Uterus (tissue), 2 donors: ENCODE measurements at regions not wholly inside any gene's neighbourhood (a gene's known extent, or its start where the extent isn't known, plus 50 kb on each side); places are given as distances from the start of the nearest gene placed in this dataset.

Source experiments
- CTCF ChIP-seq, 4 experiments: fragments of 200-600 bp in 2 of 4; fragments of 450-650 bp in 2 of 4; sonication (generic) in 2 of 4; IDR thresholded peaks; one replicate each; pipeline ENCODE4 v1.5.1; 2016 to 2019; ENCODE audit warnings: antibody characterized with exemption in 4 of 4, mild to moderate bottlenecking in 2 of 4, moderate library complexity in 1 of 4
- POLR2A ChIP-seq, 2 donors: fragments of 450-650 bp; IDR thresholded peaks; one replicate each; pipeline ENCODE4 v1.6.1; 2016; ENCODE audit warnings: antibody characterized with exemption in 2 of 2, mild to moderate bottlenecking in 1 of 2, moderate library complexity in 1 of 2

- no peak for TF ChIP-seq CTCF (IDR thresholded peaks at IDR 0.05)
- TF ChIP-seq POLR2A (IDR thresholded peaks at IDR 0.05), result no peak
Measured at GRCh38 chr21:16404776-16405175, 675.0 kb downstream of the USP25 start.
